ENCODE measurements at regions not wholly inside any gene's neighbourhood (a gene's known extent, or its start where the extent isn't known, plus 50 kb on each side); places are given as distances from the start of the nearest gene placed in this dataset.
"Not testable (repeated sequence)": the region's sequence is repeated elsewhere in the genome, so short reads cannot be mapped to it uniquely, and the experiment has no call there.

DNA sequence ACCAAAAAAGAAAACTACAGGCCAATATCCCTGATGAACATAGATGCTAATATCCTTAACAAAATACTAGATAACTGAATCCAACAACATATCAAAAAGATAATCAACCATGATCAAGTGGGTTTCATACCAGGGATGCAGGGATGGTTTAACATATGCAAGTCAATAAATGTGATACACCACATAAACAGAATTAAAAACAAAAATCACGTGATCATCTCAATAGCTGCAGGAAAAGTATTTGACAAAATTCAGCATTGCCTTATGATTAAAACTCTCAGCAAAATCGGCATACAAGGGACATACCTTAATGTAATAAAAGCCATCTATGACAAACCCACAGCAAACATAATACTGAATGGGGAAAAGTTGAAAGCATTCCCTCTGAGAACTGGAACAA lies 199.9 kb downstream of the TXNL1 start:
- H3K27me3 ChIP-seq (ENCODE audit: control insufficient read depth, insufficient read depth, low read length); H3K9ac ChIP-seq (ENCODE audit: low read length); H3K27ac ChIP-seq (ENCODE audit: low read length); H3K4me1 ChIP-seq (ENCODE audit: control insufficient read depth, low read depth, low read length); H3K4me3 ChIP-seq (ENCODE audit: low read length); H3K9me3 ChIP-seq (ENCODE audit: control insufficient read depth, low read depth, low read length); H3K36me3 ChIP-seq (ENCODE audit: control insufficient read depth, low read depth, low read length): not testable (repeated sequence)

DNA sequence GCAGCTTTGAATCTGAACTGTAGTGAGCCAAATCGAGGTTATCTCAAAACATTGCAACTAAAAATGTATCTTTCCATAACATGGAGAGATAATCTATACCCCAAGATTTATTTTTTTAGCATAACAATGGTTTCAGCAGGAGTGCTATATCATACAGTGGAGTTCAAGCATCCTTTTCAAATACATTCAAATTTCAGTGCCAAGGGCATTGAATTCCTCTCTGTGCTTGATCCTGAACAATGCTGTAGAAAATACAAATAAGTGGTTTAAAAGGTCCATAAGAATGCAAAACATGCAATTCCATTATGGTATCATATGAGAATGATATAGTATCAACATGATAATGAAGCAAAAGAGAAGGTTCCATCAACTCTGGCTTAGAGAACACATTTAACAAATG lies 201.7 kb downstream of the TXNL1 start:
- Histone ChIP-seq H3K4me1 (ENCODE audit: control insufficient read depth, low read depth, low read length) (peaks cover 4% of the 10 kb centered on the region), H3K4me3 (ENCODE audit: low read length) (no peak overlapping the region), H3K9ac (ENCODE audit: low read length) (no peak overlapping the region), H3K27me3 (ENCODE audit: control insufficient read depth, insufficient read depth, low read length) (no peaks in the 10 kb centered on the region), H3K27ac (ENCODE audit: low read length) (no peak overlapping the region), H3K9me3 (ENCODE audit: control insufficient read depth, low read depth, low read length) (no peaks in the 10 kb centered on the region), H3K36me3 (ENCODE audit: control insufficient read depth, low read depth, low read length) (no peaks in the 10 kb centered on the region)

DNA sequence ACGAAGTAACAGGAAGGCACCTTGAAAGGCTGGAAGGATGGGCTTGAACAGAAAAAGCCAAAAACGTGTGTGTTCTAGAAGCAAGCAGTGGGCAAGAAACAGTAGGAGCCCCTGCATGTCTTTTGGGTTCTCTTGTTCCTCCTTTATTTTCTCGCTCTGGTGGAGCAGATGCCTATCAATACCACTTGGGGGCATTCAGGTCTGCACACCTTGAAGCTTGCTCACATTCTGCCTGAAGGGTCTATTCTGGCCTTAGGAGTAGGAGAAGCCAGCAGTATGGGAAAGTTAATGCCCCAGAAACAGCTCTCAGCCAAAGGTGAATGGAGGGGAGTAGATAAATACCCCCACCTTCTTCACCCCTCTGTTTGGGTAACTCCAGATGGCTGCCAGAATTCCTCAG lies 204.5 kb downstream of the TXNL1 start:
- Histone ChIP-seq H3K36me3 (ENCODE audit: control insufficient read depth, low read depth, low read length) (no peaks in the 10 kb centered on the region), H3K4me1 (ENCODE audit: control insufficient read depth, low read depth, low read length) (peaks cover 4% of the 10 kb centered on the region), H3K27ac (ENCODE audit: low read length) (no peak overlapping the region), H3K9me3 (ENCODE audit: control insufficient read depth, low read depth, low read length) (no peaks in the 10 kb centered on the region), H3K27me3 (ENCODE audit: control insufficient read depth, insufficient read depth, low read length) (no peaks in the 10 kb centered on the region), H3K4me3 (ENCODE audit: low read length) (no peak overlapping the region), H3K9ac (ENCODE audit: low read length) (no peak overlapping the region)

DNA sequence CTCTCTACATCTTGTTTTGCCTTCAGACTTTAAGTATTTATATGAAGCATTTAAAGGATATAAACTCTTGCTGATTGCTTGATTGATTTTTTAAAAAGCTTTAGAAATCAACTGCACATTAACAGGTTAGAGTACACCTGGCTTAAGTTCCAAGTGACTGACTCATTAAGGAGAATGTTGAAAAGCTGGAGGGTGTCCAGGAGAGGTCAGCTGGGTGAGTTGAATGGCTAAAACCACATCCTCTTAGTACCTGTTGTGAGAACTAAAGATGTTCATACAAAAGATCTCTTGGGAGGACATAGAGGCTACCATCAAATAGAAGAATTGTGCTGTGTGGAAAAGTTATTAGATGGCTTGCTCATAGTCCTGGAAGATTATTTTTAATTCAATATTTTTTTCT lies 206.8 kb downstream of the TXNL1 start:
- Histone ChIP-seq H3K4me3 (ENCODE audit: low read length) (no peak overlapping the region), H3K36me3 (ENCODE audit: control insufficient read depth, low read depth, low read length) (no peaks in the 10 kb centered on the region), H3K4me1 (ENCODE audit: control insufficient read depth, low read depth, low read length) (peaks cover 1% of the 10 kb centered on the region), H3K9me3 (ENCODE audit: control insufficient read depth, low read depth, low read length) (no peaks in the 10 kb centered on the region), H3K9ac (ENCODE audit: low read length) (no peak overlapping the region), H3K27ac (ENCODE audit: low read length) (no peak overlapping the region), H3K27me3 (ENCODE audit: control insufficient read depth, insufficient read depth, low read length) (no peaks in the 10 kb centered on the region)

DNA sequence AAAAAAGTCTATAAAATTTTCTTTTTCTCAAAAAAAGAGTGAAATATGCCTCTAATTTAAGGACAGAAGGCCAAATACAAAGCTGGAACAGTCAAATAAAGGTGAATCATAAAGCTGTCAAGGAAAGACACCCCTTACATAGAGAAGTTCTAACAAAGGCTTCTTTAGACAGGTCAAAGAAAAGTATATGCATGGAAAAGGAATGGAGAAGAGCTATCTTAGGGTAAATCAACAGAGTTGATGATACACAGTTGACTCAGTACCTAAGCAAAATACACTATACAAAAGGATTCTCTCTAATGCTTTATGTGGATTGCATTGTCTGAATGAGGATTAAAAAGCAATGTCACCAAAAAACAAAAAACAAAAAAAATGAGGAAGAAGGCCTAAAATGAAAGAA lies 214.8 kb downstream of the TXNL1 start:
- no peak overlapping the region for H3K27ac ChIP-seq (ENCODE audit: low read length)
- no peak overlapping the region for H3K4me3 ChIP-seq (ENCODE audit: low read length)
- H3K4me1 ChIP-seq (ENCODE audit: control insufficient read depth, low read depth, low read length): no peaks in the 10 kb centered on the region
- H3K36me3 ChIP-seq (ENCODE audit: control insufficient read depth, low read depth, low read length): no peaks in the 10 kb centered on the region
- H3K9me3 ChIP-seq (ENCODE audit: control insufficient read depth, low read depth, low read length): no peaks in the 10 kb centered on the region
- H3K9ac ChIP-seq (ENCODE audit: low read length): no peak overlapping the region
- no peaks in the 10 kb centered on the region for H3K27me3 ChIP-seq (ENCODE audit: control insufficient read depth, insufficient read depth, low read length)

DNA sequence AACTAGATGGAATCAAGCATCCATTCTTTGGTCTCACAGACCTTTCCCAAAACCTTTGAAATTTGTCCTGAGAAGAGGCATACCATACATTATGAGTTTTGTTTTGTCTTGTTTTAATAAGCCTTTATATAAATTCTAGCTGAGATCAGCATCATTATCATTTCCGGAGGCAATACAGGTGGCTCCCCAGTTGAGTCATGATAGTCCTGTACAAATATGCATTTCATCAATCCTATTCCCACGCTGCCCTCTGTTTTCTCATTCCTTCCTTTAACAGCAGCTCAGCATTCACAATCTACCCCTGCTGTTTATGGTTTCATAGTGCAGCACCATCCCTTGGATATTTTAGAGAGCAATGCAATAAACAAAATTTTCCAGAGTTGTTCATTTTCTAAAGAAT lies 216.7 kb downstream of the TXNL1 start:
- no peak overlapping the region for H3K27ac ChIP-seq (ENCODE audit: low read length)
- H3K4me1 ChIP-seq (ENCODE audit: control insufficient read depth, low read depth, low read length): no peaks in the 10 kb centered on the region
- H3K9ac ChIP-seq (ENCODE audit: low read length): no peak overlapping the region
- H3K4me3 ChIP-seq (ENCODE audit: low read length): no peak overlapping the region
- H3K9me3 ChIP-seq (ENCODE audit: control insufficient read depth, low read depth, low read length): no peaks in the 10 kb centered on the region
- H3K27me3 ChIP-seq (ENCODE audit: control insufficient read depth, insufficient read depth, low read length): no peaks in the 10 kb centered on the region
- H3K36me3 ChIP-seq (ENCODE audit: control insufficient read depth, low read depth, low read length): no peaks in the 10 kb centered on the region

DNA sequence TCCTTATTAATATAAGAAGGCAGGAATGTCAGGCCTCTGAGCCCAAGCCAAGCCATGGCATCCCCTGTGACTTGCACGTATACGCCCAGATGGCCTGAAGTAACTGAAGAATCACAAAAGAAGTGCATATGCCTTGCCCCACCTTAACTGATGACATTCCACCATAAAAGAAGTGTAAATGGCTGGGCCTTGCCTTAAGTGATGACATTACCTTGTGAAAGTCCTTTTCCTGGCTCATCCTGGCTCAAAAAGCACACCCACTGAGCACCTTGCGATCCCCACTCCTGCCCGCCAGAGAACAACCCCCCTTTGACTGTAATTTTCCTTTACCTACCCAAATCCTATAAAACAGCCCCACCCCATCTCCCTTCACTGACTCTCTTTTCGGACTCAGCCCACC lies 217.5 kb downstream of the TXNL1 start:
- not testable (repeated sequence) for H3K9me3 ChIP-seq (ENCODE audit: control insufficient read depth, low read depth, low read length); H3K27me3 ChIP-seq (ENCODE audit: control insufficient read depth, insufficient read depth, low read length); H3K27ac ChIP-seq (ENCODE audit: low read length); H3K4me3 ChIP-seq (ENCODE audit: low read length); H3K4me1 ChIP-seq (ENCODE audit: control insufficient read depth, low read depth, low read length); H3K36me3 ChIP-seq (ENCODE audit: control insufficient read depth, low read depth, low read length); H3K9ac ChIP-seq (ENCODE audit: low read length)

DNA sequence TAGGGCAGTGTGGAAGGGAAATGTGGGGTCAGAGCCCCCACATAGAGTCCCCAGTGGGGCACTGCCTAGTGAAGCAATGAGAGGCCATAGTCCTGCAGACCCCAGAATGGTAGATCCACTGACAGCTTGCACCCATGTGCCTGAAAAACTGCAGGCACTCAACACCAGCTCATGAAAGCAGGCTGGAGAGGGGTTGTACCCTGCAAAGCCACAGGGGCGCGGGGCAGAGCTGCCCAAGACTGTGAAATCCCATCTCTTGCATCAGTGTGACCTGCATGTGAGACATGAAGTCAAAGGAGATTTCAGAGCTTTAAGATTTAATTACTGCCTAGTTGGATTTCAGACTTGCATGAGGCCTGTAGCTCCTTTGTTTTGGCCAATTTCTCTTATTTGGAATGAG lies 224.0 kb downstream of the TXNL1 start:
- Histone ChIP-seq H3K27me3 (ENCODE audit: control insufficient read depth, insufficient read depth, low read length) (no peaks in the 10 kb centered on the region), H3K4me3 (ENCODE audit: low read length) (no peak overlapping the region), H3K4me1 (ENCODE audit: control insufficient read depth, low read depth, low read length) (peaks cover 14% of the 10 kb centered on the region), H3K27ac (ENCODE audit: low read length) (no peak overlapping the region), H3K9ac (ENCODE audit: low read length) (no peak overlapping the region), H3K36me3 (ENCODE audit: control insufficient read depth, low read depth, low read length) (no peaks in the 10 kb centered on the region), H3K9me3 (ENCODE audit: control insufficient read depth, low read depth, low read length) (no peaks in the 10 kb centered on the region)

DNA sequence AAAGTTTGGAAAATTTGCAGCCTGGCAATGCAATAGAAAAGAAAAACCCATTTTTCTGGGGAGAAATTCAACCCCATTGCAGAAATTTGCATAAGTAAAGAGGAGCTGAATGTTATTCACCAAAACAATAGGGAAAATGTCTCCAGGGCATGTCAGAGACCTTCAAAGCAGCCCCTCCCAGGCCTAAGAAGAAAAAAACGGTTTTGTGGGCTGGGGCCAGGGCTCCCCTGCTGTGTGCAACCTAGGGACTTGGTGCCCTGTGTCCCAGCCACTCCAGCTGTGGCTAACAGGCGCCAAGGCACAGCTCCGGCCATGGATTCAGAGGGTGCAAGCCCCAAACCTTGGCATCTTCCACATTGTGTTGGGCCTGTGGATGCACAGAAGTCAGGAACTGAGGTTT lies 224.5 kb downstream of the TXNL1 start:
- H3K27ac ChIP-seq (ENCODE audit: low read length): no peak overlapping the region
- H3K27me3 ChIP-seq (ENCODE audit: control insufficient read depth, insufficient read depth, low read length): no peaks in the 10 kb centered on the region
- H3K36me3 ChIP-seq (ENCODE audit: control insufficient read depth, low read depth, low read length): no peaks in the 10 kb centered on the region
- H3K4me1 ChIP-seq (ENCODE audit: control insufficient read depth, low read depth, low read length): peaks cover 14% of the 10 kb centered on the region
- H3K4me3 ChIP-seq (ENCODE audit: low read length): no peak overlapping the region
- no peak overlapping the region for H3K9ac ChIP-seq (ENCODE audit: low read length)
- H3K9me3 ChIP-seq (ENCODE audit: control insufficient read depth, low read depth, low read length): no peaks in the 10 kb centered on the region

DNA sequence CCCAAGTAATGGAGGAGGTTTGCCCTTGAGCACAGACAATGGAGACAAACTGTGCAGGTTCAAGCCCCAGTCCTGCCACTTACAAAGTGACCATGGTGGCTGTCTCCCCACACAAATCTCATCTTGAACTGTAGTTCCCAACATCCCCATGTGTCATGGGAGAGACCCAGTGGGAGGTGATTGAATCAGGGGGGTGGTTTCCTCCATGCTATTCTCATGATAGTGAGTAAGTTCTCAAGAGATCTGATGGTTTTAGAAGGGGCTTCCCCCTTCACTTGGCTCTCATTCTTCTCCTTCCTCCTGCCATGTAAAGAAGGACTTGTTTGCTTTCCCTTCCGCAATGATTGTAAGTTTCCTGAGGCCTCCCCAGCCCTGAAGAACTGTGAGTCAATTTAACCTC lies 225.4 kb downstream of the TXNL1 start:
- Histone ChIP-seq H3K27ac (ENCODE audit: low read length) (no peak overlapping the region), H3K9ac (ENCODE audit: low read length) (no peak overlapping the region), H3K4me3 (ENCODE audit: low read length) (no peak overlapping the region), H3K36me3 (ENCODE audit: control insufficient read depth, low read depth, low read length) (no peaks in the 10 kb centered on the region), H3K4me1 (ENCODE audit: control insufficient read depth, low read depth, low read length) (peaks cover 15% of the 10 kb centered on the region), H3K9me3 (ENCODE audit: control insufficient read depth, low read depth, low read length) (no peaks in the 10 kb centered on the region), H3K27me3 (ENCODE audit: control insufficient read depth, insufficient read depth, low read length) (no peaks in the 10 kb centered on the region)

DNA sequence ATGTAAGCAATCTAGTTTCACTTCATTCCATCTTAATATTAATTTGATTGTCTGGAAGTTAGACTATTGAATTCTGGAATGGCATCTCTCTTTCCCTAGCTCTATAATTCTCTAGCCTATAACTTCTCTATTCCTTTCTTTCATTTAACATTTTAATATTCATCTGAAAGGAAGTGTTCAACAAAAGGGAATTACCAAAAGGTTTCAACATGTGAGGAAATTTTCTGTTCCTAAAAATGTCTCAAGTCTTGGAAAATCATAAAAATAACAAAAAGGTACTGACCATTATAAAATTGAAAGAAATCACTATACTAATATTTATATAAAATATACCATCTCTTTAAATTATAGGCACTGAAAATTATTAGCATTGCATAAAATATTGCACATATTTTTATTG lies 228.7 kb downstream of the TXNL1 start:
- H3K4me1 ChIP-seq (ENCODE audit: control insufficient read depth, low read depth, low read length): peaks cover 21% of the 10 kb centered on the region
- no peak overlapping the region for H3K4me3 ChIP-seq (ENCODE audit: low read length)
- H3K36me3 ChIP-seq (ENCODE audit: control insufficient read depth, low read depth, low read length): no peaks in the 10 kb centered on the region
- H3K9me3 ChIP-seq (ENCODE audit: control insufficient read depth, low read depth, low read length): no peaks in the 10 kb centered on the region
- H3K27ac ChIP-seq (ENCODE audit: low read length): no peak overlapping the region
- H3K27me3 ChIP-seq (ENCODE audit: control insufficient read depth, insufficient read depth, low read length): no peaks in the 10 kb centered on the region
- no peak overlapping the region for H3K9ac ChIP-seq (ENCODE audit: low read length)

DNA sequence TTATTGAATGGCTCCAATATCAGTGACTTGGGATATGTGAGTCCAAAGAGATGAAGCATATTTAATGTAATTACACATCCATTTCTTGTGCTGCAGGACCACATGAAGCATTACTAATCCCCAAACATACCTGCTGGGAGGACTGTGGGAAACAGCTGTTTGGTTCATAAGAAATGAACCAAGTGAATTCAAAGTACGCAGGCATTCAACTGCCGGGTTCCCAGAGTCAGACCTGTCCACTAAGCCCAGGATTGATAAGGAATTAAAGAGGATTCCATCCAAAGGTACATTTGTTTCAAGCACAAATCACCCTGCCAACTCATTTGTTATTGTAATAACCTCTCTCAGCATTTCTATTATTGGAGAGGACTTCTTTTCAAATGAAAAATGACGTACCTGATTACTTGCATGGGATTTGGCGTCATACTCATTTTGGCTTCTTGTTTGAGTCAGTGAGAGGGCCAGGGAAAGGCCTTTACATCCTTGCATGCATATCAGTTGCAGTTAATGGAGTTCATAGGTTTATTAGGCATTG lies 230.7 kb downstream of the TXNL1 start:
- Histone ChIP-seq H3K4me1 (ENCODE audit: control insufficient read depth, low read depth, low read length) (peaks cover 8% of the 10 kb centered on the region), H3K27ac (ENCODE audit: low read length) (no peak overlapping the region)

More for the DNA sequence above, 230.7 kb downstream of the TXNL1 start:
- no peak overlapping the region for H3K9ac ChIP-seq (ENCODE audit: low read length)
- H3K9me3 ChIP-seq (ENCODE audit: control insufficient read depth, low read depth, low read length): no peaks in the 10 kb centered on the region
- H3K36me3 ChIP-seq (ENCODE audit: control insufficient read depth, low read depth, low read length): no peaks in the 10 kb centered on the region
- no peaks in the 10 kb centered on the region for H3K27me3 ChIP-seq (ENCODE audit: control insufficient read depth, insufficient read depth, low read length)
- H3K4me3 ChIP-seq (ENCODE audit: low read length): peak overlapping the region; percentile 15
